Activated T-cell treated with anti-CD3 and anti-CD28 coated beads for 48 hours (primary cell): ENCODE measurements at regions not wholly inside any gene's neighbourhood (a gene's known extent, or its start where the extent isn't known, plus 50 kb on each side); places are given as distances from the start of the nearest gene placed in this dataset.

ENCODE experiments used
- DNase-seq: peaks from one replicate; pipeline ENCODE4 v3.0.0-alpha.2; 2020; ENCODE audit warnings: low read depth

GRCh38 chr18:68342039-68342659 lies 372.8 kb downstream of the TMX3 start:
- no peak for DNase-seq

- DNase-seq: no peak
These were observed 374.3 kb downstream of the TMX3 start for GRCh38 chr18:68340606-68341005.

- DNase-seq: no peak
These were observed 384.2 kb downstream of the TMX3 start for GRCh38 chr18:68330658-68331057.

GRCh38 chr18:68323921-68324320 lies 391.0 kb downstream of the TMX3 start:
- no peak for DNase-seq

GRCh38 chr18:68316636-68317035 lies 398.3 kb downstream of the TMX3 start:
- DNase-seq: no peak

- no peak for DNase-seq
These were observed 400.5 kb downstream of the TMX3 start for GRCh38 chr18:68314403-68314802.

- no peak for DNase-seq
These were observed 413.5 kb downstream of the TMX3 start for GRCh38 chr18:68301441-68301840.

- DNase-seq: no peak
These were observed 415.0 kb downstream of the TMX3 start for GRCh38 chr18:68299906-68300305.

- DNase-seq: no peak
These were observed 416.6 kb downstream of the TMX3 start for GRCh38 chr18:68298330-68298729.

GRCh38 chr18:68288408-68288807 lies 426.5 kb downstream of the TMX3 start:
- no peak for DNase-seq

GRCh38 chr18:68284236-68284780 lies 430.6 kb downstream of the TMX3 start:
- DNase-seq: no peak

- DNase-seq: no peak
These were observed 431.1 kb downstream of the TMX3 start for GRCh38 chr18:68283834-68284233.

GRCh38 chr18:68282232-68282631 lies 432.7 kb downstream of the TMX3 start:
- DNase-seq: no peak

- DNase-seq: no peak
These were observed 439.3 kb downstream of the TMX3 start for GRCh38 chr18:68275616-68276015.

- no peak for DNase-seq
These were observed 444.9 kb downstream of the TMX3 start for GRCh38 chr18:68270017-68270416.

GRCh38 chr18:68267583-68267982 lies 447.3 kb downstream of the TMX3 start:
- DNase-seq: no peak

GRCh38 chr18:68263481-68263880 lies 451.4 kb downstream of the TMX3 start:
- no peak for DNase-seq

- DNase-seq: no peak
These were observed 452.1 kb downstream of the TMX3 start for GRCh38 chr18:68262690-68263294.

- DNase-seq: no peak
These were observed 458.4 kb downstream of the TMX3 start for GRCh38 chr18:68256418-68257067.

- DNase-seq: no peak
These were observed 470.1 kb downstream of the TMX3 start for GRCh38 chr18:68244786-68245185.

GRCh38 chr18:68241881-68242280 lies 473.0 kb downstream of the TMX3 start:
- no peak for DNase-seq

GRCh38 chr18:68234676-68235075 lies 480.2 kb downstream of the TMX3 start:
- DNase-seq: no peak

GRCh38 chr18:68234131-68234530 lies 480.8 kb downstream of the TMX3 start:
- DNase-seq: no peak
